NCI-H1092 (cell line): ENCODE measurements at regions not wholly inside any gene's neighbourhood (a gene's known extent, or its start where the extent isn't known, plus 50 kb on each side); places are given as distances from the start of the nearest gene placed in this dataset.
"Not testable (repeated sequence)": the region's sequence is repeated elsewhere in the genome, so short reads cannot be mapped to it uniquely, and the experiment has no call there.

Experiments used
- DNase-seq: peaks from one replicate; lab custom pipeline; 2025; lab: John Stamatoyannopoulos, UW

DNA sequence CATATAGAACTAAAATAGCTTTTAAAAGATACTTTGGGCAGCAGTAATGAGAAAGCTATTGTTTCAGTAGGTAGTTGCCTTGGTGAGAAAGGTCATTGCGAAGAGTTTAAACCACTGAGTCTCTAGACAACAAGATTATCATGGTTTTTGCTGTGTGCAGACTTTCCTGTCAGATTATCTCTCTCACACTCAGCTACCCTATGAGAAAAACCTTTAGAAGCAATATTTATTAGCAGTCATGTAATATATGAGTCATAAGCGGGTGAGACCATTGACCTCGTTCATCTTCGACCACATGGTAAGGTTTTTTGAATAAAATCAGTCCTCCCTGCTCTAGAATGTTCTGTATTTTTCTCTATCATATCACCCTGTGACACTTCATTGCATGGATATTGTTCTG lies 59.9 kb downstream of the GPR65 start:
- DNase-seq, result no peak

DNA sequence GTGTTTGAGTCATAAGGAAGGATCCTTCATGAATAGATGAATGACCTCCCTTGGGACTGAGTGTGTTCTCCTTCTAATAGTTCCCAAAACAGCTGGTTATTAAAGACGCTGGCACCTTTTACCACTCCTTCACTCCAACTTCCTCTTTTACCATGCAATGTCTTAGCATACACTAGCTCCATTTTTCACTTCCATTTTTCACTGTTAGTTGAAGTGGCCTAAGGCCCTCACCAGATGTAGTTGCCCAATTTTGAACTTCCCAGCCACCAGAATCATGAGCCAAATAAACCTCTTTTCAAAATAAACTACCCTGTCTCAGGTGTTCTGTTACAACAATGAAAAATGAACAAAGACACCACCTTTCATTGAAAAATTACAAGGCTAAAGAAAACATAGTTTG lies 64.7 kb downstream of the GPR65 start:
- DNase-seq, result no peak

DNA sequence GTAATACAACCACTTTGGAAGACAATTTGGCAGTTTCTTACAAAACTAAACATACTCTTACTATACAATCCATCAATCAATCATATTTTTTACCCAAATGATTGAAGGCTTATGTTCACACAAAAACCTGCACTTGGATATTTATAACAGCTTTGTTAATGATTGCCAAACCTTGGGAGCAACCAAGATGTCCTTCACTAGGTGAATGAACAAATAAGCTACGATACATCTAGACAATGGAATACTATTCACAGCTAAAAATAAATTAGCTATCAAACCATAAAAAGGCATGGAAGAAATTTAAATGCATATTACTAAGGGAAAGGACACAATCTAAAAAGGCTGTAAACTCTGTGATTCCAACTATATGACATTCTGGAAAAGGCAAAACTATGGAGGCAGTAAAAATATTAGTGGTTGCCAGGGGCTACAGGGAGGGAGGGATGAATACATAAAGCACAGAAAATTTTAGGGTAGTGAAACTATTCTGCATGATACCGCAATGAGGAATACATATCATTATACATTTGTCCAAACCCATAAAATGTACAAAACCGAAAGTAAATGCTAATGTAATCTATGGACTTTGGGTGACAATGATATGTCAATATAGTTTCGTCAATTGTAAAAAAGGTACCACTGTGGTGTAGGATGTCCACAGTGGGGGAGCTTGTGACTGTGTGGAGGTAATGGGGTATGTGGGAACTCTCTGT lies 70.5 kb downstream of the GPR65 start:
- DNase-seq, result no peak

DNA sequence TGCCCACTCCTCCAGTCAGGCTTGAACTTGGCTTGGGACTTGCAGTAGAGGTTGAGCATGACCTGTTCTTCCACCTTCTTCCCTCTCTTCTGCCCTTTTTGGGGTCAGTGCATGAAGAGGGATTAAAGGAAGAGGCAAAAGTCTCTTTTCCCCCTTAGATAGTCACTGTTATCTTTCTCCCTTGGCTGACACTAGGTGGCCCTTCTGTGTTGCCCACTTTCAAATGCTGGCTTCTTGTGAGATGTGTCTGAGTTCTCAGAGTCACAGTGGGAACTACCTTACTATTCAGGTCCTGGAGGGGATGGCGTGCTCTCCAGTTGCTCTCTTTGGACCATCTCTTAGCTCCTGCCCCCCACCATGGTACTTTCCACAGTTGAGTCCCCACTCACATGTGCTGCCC lies 73.6 kb downstream of the GPR65 start:
- DNase-seq, result no peak

DNA sequence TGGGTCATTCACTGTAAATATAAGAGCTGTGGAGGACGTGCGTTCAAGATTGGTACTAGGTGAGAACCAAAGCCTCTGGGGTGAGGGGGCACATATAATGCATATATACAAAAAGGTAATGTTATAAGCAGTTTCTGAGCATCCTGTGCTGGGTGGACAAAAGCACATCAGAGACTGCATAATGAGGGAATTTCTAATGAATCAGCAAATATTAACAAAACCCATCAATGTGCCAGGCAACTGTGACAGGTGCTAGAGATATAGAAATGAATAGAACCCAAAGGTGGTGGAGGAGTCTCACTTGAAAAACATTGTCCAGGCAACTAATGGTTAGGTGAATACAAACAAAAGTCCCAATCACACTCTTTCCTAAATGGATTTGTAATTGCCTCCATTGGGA lies 74.7 kb downstream of the GPR65 start:
- peak; percentile 3 for DNase-seq

DNA sequence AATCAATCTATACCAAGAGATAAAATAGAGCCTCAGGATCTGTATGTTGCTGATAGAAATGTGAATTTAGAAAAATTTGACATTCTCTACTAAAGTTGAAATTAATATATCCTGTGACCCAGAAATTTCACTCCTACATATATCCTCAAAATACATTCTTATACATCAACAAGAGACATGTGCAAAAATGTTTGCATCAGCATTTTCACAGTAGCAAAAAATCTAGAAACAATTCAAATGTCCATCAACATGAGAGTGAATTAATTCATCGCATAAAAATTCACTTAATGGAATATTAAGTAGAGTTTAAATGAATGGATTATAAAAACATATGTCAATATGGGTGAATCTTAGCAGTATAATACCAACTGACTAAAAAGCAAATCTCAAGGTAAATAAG lies 80.8 kb downstream of the GPR65 start:
- no peak for DNase-seq

DNA sequence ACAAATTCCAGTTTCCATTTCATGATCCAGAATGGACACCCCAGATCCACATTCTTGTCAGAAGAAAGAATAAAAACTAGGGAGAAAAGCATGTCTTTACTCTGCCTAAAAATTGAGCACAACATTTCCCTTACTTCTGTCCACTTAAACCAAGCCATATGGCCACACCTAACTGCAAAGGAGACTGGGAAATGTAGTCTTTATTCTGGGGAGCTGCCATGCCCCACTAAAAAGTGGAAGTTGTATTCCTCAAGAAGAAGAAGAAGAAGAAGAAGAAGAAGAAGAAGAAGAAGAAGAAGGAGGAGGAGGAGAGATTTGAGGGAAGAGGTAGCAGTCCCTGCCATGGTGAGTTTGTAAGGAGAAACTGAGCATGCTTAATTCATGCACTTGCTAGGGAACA lies 84.5 kb downstream of the GPR65 start:
- no peak for DNase-seq

DNA sequence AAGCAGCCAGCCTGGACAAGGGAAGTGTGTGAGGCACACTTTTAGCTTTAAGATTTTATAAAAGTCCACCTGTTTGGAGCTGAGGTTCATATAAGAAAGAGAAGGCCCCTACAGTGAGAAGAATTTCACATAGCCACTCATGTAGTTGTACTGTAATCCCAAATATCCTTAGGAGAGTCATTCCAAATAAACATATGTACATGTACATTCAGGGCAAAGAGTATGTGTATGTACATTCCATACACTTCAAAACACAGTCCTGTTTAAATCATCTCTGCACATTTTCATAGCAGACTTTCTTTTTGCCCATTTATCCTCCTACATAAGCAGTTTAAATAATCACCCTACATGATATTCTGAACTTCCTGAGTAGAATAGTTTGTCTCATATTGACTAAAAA lies 87.6 kb downstream of the GPR65 start:
- DNase-seq, result no peak

DNA sequence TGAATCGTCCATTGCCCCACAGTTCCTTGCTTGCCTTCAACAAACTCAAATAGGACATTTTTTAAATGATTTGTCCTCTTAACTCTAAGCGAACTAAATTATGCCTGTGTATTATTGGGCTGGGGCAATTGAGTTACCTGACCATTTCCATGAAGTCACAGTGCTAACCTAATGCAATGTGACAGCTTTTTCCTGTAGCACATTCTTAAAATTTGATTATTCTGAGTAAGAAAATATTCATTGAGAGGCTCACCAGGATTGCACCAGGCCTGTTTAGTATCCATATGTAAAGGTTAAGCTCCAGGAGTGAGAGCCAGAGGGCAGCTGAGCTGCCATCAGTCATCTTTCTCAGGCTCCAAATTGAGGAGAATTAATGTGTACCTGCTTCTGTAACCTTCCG lies 90.9 kb downstream of the GPR65 start:
- no peak for DNase-seq

DNA sequence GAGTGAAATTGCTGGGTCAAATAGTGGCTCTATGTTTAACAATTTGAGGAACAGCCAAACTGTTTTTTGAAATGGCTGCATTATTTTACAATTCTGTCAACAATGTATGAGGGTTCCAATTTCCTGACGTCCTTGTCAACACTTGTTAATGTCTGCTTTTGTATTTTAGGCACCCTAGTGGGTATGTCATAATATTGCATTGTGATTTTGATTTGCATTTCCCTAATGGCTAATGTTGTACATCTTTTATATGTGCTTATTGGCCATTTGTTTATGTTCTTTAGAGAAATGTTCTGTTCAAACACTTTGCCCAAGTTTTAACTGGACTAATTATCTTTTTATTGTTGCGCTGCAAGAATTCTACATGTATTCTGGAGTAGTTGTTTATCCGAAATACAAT lies 93.2 kb downstream of the GPR65 start:
- no peak for DNase-seq

DNA sequence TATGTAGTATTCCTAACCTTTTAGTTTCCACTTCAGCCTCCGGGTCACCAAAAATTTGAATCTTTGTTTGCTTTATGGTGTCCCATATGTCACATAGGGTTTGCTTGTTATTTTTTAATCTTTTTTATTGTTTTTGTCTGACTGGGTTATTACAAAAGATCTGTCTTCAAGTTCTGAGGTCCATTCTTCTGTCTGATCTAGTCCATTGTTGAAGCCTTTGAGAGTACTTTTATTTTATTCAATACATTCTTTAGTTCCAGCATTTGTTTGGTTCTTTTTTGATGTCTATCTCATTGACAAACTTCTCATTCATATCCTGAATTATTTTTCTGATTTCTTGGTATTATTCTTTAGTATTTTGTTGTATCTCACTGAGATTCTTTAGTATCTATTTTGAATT lies 99.8 kb downstream of the GPR65 start:
- no peak for DNase-seq

DNA sequence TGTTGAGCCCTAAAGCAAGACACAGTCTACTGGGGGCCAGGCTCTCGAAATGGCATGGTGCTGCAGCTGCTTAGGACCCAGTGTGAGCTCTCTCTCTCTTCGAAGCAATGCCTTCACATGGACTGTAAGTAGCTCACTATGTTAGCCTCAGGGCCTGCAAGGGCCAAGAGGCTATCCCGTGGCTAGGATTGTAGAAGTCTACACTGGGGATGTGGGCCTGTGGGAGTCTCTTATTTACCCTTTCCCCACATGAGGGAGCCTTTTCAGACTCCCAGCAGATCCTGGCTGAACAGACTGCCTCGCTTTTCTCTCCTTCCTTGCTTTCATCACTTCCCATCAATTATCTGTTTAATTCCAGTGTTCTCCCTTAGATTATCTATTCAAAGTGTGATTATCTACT lies 101.4 kb downstream of the GPR65 start:
- no peak for DNase-seq

DNA sequence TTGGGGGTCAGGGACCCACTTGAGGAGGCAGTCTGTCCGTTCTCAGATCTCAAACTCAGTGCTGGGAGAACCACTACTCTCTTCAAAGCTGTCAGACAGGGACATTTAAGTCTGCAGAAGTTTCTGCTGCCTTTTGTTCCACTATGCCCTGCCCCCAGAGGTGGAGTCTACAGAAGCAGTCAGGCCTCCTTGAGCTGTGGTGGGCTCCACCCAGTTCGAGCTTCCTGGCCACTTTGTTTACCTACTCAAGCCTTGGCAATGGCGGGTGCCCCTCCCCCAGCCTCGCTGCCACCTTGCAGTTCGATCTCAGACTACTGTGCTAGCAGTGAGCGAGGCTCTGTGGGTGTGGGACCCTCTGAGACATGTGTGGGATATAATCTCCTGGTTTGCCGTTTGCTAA lies 122.7 kb downstream of the GPR65 start:
- not testable (repeated sequence) for DNase-seq

DNA sequence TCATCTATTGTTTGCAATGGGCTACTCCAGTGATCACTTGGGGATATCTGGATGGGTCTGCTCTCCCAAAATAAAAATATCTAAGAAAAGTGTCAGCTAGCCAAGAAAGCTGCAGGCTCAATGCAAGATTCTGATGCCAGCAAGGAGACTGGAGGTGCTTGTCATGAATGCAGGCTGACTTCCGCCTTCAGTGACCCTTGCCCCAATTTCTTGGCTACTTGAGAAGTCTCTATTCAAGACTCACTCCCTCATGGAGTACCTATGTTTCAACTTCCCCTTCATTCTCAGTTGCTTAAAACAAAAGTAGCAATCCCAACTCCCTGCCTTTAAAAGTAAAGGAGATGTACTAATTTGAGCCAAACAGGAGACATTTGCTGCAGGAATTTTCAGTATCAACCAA lies 123.9 kb downstream of the GPR65 start:
- DNase-seq, result no peak

DNA sequence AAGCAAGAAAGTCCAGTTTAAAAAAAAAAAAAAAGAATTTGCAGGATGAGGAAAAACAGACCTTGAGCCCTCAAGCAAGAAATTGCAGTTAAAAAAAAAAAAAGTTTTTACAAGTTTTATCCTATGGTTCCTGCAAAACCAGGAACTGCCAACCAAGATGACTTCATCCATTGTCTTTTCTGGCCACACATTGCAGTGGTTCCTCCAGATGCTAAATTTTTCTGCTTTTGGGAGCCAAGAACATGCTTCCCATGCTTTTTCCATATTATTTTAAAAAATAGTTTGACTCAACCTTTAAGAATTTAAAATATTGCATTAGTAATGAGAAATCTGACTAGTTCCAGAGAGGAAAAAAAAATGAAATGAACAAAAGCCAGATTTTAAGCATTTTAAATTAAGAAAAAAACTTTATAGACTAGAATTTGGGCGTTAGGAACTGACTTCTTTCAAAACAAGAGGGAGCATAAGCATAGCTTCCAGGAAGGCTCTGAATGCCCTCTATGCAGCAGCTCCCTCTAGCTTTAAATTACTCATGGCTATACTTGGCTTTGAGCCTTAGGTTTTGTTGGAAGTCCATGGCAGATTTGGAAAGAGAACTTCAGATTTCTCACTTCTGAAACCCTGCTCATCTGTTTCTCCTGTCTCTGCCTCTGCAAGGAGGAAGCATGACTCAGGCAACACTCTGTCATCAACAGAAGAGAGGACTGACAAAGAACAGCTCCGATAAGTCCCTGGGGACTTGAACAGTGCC lies 124.5 kb downstream of the GPR65 start:
- no peak for DNase-seq

DNA sequence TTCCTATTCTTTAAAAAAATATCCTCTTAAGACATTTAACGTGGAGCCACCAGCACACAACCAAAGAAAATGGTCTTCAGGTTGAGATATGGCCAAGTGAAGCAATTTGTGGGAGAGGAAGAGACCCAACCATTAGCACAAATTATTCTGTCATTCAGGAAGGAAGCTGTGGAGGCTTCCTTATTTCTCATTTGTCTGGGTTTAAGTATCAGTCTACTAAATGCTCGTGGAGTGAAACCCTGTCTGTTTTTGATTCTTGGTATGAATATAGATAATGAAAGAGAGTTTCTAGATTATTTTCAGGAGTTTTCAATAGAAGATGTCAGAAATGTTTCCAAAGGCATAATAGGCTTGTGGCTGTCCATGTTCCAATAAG lies 125.1 kb downstream of the GPR65 start:
- DNase-seq, result no peak
